ENCODE measurements at regions not wholly inside any gene's neighbourhood (a gene's known extent, or its start where the extent isn't known, plus 50 kb on each side); places are given as distances from the start of the nearest gene placed in this dataset.
A peak's percentile ranks its signal among the peaks of the same experiment; 100 is the strongest.

DNA sequence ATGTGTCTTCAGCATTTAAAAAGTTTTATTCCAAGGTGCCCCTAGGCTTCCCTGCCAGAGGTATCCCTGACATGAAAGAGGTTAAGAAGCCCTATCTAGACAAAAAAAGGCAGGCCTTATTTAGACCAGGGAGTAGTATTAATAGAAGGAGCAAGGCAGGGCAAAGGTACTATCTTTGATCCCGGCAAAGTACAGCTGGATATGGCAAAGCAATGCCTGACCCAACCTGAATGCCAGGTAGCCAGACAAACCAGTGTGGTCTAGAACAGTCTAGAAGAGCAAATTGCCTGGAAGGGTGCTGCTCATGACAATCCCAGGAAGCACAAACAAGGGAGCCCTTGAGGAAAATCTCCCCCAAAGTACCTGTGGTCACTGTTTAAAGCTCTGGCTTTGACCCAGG is 62.6 kb upstream of the SYT13 start:
- no peak for TF ChIP-seq CTCF (conservative IDR thresholded peaks at IDR 0.05)
- H3K36me3 Mint-ChIP-seq (ENCODE audit: low read depth), result no peaks in the 10 kb centered on the region
- no peaks in the 10 kb centered on the region for H3K9me3 Mint-ChIP-seq
- DNase-seq (ENCODE audit: low read depth, low spot score), result no peak
- no peaks in the 10 kb centered on the region for H3K27me3 Mint-ChIP-seq (ENCODE audit: low read depth)
- H3K4me3 Mint-ChIP-seq, result no peak overlapping the region
- no peak overlapping the region for H3K27ac Mint-ChIP-seq (ENCODE audit: unreplicated experiment)
- peaks cover 45% of the 10 kb centered on the region for H3K4me1 Mint-ChIP-seq

DNA sequence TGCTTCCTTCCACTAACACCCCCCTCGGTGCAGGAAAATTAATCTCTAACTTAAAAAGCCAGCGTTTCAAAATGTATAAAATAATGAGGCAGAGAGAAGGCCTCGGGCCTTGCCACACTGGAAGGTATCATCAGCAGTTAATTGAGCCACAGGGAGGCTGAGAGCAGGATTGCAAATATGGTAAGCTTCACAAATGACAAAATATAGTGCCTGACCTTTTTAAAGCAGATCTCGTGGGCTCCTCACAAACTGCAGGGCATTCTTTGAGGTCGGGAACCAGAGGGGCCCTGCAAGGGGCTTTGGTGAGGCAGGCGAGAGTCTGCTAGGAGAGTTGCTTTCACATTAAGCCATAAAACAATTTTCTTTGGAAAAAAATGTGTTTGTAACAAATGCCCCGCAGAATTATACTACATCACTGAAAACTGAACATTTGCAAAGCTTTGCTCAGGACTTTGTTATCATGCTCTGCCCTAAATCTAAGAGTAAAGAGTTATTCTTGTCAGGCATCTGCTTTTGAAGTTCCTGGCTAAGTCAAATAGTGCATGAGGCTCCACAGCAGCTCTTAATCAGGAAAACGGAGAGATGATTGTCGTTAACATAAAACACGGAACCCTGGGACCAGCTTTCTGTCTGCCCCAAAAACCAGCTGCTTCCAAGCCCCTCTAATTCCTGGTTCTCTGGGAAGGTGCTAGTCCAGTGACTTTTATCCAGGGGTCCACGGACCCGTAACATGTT is 61.4 kb upstream of the SYT13 start:
- Mint-ChIP-seq H3K9me3 (no peaks in the 10 kb centered on the region), H3K36me3 (ENCODE audit: low read depth) (no peaks in the 10 kb centered on the region), H3K4me1 (peaks cover 51% of the 10 kb centered on the region), H3K4me3 (peak overlapping the region; percentile 13), H3K27me3 (ENCODE audit: low read depth) (no peaks in the 10 kb centered on the region), H3K27ac (ENCODE audit: unreplicated experiment) (peak overlapping the region; percentile 91)
- no peak for DNase-seq (ENCODE audit: low read depth, low spot score)
- TF ChIP-seq CTCF (conservative IDR thresholded peaks at IDR 0.05), result no peak

DNA sequence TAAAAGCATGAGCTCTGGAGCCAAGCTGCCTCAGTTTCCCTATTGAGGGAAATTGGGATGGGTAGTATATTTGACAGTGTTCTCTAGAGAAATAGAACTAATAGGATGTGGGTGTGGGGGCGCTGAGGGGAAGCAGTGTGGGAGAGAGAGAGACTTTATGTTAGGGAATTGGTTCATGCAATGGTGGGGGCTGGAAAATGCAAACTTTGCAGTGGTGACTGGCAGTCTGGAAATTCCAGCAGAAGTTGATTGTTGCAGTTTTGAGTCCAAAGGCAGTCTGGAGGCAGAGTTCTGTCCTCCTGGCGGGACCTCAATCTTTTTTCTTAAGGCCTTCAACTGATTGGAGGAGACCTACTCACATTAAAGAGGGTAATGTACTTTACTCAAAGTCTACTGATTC is 59.4 kb upstream of the SYT13 start:
- Mint-ChIP-seq H3K27me3 (ENCODE audit: low read depth) (no peaks in the 10 kb centered on the region), H3K4me3 (no peak overlapping the region), H3K9me3 (no peaks in the 10 kb centered on the region), H3K4me1 (peaks cover 59% of the 10 kb centered on the region), H3K27ac (ENCODE audit: unreplicated experiment) (no peak overlapping the region), H3K36me3 (ENCODE audit: low read depth) (no peaks in the 10 kb centered on the region)
- no peak for TF ChIP-seq CTCF (conservative IDR thresholded peaks at IDR 0.05)
- no peak for DNase-seq (ENCODE audit: low read depth, low spot score)

- no peak for DNase-seq (ENCODE audit: low read depth, low spot score)
- H3K27me3 Mint-ChIP-seq (ENCODE audit: low read depth), result no peaks in the 10 kb centered on the region
- H3K9me3 Mint-ChIP-seq, result no peaks in the 10 kb centered on the region
- peaks cover 73% of the 10 kb centered on the region for H3K4me1 Mint-ChIP-seq
- no peak overlapping the region for H3K4me3 Mint-ChIP-seq
- peak overlapping the region; percentile 68 for H3K27ac Mint-ChIP-seq (ENCODE audit: unreplicated experiment)
- no peaks in the 10 kb centered on the region for H3K36me3 Mint-ChIP-seq (ENCODE audit: low read depth)
- no peak for TF ChIP-seq CTCF (conservative IDR thresholded peaks at IDR 0.05)
Measured at GRCh38 chr11:45344028-45344427, 57.9 kb upstream of the SYT13 start.

DNA sequence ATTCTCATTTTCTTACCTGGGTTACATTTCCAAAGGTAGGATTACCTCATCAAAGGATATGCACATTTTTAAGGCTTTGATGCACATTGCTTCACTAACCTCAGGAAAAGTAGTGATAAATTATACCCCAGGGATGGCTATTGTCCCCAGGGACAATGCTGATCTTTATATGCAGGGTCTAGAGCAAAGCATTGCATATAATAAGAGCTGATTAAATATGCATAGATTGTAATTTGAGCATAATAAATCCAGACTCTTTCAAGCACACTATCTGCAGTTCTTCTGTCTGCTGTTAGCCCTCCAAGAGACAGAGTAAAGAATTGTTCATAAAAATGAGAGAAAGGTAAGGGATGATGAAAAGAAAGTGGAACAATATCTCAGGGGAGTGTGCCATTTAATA is 57.3 kb upstream of the SYT13 start:
- no peak for TF ChIP-seq CTCF (conservative IDR thresholded peaks at IDR 0.05)

More for the DNA sequence above, 57.3 kb upstream of the SYT13 start:
- Mint-ChIP-seq H3K27me3 (ENCODE audit: low read depth) (no peaks in the 10 kb centered on the region), H3K36me3 (ENCODE audit: low read depth) (no peaks in the 10 kb centered on the region), H3K27ac (ENCODE audit: unreplicated experiment) (no peak overlapping the region), H3K4me1 (peaks cover 73% of the 10 kb centered on the region), H3K4me3 (no peak overlapping the region), H3K9me3 (no peaks in the 10 kb centered on the region)
- DNase-seq (ENCODE audit: low read depth, low spot score), result no peak
